ENCODE measurements at regions not wholly inside any gene's neighbourhood (a gene's known extent, or its start where the extent isn't known, plus 50 kb on each side); places are given as distances from the start of the nearest gene placed in this dataset.

GRCh38 chr1:105359457-105359856, 1609.8 kb downstream of the AMY1C start:
- no peak for DNase-seq (ENCODE audit: extremely low read depth, low read depth)
- TF ChIP-seq CTCF (IDR thresholded peaks at IDR 0.05; ENCODE audit: low read depth, low read length), result no peak

- DNase-seq (ENCODE audit: extremely low read depth, low read depth), result no peak
- TF ChIP-seq CTCF (IDR thresholded peaks at IDR 0.05; ENCODE audit: low read depth, low read length), result no peak
These were observed 1612.7 kb downstream of the AMY1C start for GRCh38 chr1:105362438-105362837.

DNA sequence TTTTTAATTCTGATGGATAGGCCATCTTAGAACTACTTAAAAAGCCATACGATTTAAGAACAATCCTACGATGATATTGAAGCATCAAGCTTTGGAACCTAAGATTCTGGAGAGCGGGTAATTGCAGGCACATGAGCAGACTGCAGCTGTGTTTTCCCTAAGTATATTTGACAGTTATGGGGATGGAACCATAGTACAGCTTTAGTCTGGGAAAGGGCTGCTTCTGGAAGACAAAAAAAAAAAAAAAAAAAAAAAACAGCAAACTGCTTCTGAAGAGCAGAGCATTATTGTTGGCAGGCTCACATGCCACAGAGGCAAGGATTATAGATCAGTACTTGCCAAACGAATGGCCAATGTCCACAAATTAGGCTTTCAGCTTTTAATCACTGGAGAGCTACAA, 1618.7 kb downstream of the AMY1C start:
- TF ChIP-seq CTCF (IDR thresholded peaks at IDR 0.05; ENCODE audit: low read depth, low read length), result no peak
- no peak for DNase-seq (ENCODE audit: extremely low read depth, low read depth)

DNA sequence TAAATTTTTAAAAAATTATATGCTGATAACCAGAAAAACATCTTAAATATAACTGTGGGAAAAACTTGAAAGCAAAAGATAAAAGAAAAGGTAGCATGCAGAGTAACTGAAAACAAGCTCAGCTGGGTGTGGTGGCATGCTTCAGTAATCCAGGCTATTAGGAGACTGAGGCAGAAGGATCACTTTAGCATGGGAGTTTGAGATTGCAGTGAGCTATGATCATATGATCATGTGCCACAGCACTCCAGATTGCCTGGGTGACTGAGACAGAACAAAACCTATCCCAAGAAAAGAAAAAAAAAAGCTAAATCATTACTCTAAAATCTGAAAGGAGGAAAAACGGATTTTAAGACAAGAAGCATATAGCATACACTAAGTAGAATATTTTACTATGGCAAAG, 1624.0 kb downstream of the AMY1C start:
- no peak for DNase-seq (ENCODE audit: extremely low read depth, low read depth)
- no peak for TF ChIP-seq CTCF (IDR thresholded peaks at IDR 0.05; ENCODE audit: low read depth, low read length)

DNA sequence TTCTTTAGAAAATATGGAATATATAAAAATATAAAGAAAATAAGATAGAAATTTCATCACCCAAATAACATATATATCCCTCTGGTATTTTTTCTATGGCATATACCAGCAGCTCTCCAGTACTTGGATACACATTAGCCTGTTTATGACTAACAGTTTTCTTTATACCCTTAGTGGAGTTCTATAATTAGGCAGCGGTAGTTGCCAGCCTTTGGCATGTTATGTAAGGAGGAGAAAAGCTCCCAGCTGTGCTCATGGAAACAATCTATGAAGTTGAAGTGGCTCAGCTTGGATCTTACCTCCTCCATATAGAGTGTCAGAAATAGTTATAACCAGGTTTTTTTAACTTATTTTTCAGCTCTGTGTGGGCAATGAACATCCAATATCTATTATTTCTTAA, 1636.8 kb downstream of the AMY1C start:
- no peak for DNase-seq (ENCODE audit: extremely low read depth, low read depth)

GRCh38 chr1:105396001-105396400, 1646.3 kb downstream of the AMY1C start:
- no peak for TF ChIP-seq CTCF (IDR thresholded peaks at IDR 0.05; ENCODE audit: low read depth, low read length)
- DNase-seq (ENCODE audit: extremely low read depth, low read depth), result no peak

More for the DNA sequence above, 1636.8 kb downstream of the AMY1C start:
- no peak for TF ChIP-seq CTCF (IDR thresholded peaks at IDR 0.05; ENCODE audit: low read depth, low read length)

GRCh38 chr1:105398909-105399308, 1649.2 kb downstream of the AMY1C start:
- no peak for DNase-seq (ENCODE audit: extremely low read depth, low read depth)
- TF ChIP-seq CTCF (IDR thresholded peaks at IDR 0.05; ENCODE audit: low read depth, low read length), result no peak
